ENCODE measurements at regions not wholly inside any gene's neighbourhood (a gene's known extent, or its start where the extent isn't known, plus 50 kb on each side); places are given as distances from the start of the nearest gene placed in this dataset.

DNA sequence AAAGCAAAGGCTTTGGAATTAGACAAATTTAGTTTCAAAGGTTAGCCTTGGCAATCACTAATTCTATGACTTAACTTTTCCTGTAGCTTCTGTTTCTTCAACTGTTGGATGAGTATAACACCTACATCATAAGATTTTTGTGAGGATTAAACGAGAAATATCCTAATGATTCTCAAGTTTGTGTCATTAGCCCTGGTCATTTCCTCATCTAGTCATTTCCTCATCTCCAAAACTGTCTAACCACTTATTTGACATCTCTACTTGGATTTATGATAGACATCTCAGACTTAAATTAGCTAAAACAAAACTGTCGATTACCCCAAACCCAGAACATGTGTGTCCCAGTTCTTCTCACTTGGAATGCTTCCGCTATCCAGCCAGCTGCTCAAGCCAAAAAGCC lies 80.2 kb upstream of the CHODL start:
- H3K4me3 ChIP-seq (ENCODE audit: low read depth, low read length) = no peak overlapping the region
- TF ChIP-seq, protein P1, sequence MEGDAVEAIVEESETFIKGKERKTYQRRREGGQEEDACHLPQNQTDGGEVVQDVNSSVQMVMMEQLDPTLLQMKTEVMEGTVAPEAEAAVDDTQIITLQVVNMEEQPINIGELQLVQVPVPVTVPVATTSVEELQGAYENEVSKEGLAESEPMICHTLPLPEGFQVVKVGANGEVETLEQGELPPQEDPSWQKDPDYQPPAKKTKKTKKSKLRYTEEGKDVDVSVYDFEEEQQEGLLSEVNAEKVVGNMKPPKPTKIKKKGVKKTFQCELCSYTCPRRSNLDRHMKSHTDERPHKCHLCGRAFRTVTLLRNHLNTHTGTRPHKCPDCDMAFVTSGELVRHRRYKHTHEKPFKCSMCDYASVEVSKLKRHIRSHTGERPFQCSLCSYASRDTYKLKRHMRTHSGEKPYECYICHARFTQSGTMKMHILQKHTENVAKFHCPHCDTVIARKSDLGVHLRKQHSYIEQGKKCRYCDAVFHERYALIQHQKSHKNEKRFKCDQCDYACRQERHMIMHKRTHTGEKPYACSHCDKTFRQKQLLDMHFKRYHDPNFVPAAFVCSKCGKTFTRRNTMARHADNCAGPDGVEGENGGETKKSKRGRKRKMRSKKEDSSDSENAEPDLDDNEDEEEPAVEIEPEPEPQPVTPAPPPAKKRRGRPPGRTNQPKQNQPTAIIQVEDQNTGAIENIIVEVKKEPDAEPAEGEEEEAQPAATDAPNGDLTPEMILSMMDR (IDR thresholded peaks at IDR 0.05; ENCODE audit: insufficient read depth, low read depth, low read length, missing control alignments) = no peak
- no peak for DNase-seq (ENCODE audit: low read depth)

DNA sequence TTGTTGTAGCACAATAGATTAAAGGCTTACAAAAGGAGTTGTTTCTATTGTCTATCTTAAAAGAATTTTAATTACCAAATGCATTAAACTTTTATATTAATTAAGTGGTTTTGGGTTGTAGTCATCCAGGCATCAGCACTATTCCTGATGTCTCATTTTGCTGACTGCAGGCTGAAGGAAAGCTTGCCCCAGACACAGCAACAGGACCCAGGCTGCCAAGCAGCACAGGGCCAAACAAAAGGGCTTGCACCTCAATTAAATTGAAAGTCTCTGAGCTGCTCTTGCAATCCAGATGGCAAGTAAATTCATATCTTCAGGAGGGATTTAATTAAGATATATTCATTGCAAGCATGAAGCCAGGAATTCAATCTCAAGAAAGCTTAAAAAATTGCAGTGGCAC lies 80.7 kb upstream of the CHODL start:
- TF ChIP-seq, protein P1 (IDR thresholded peaks at IDR 0.05; ENCODE audit: insufficient read depth, low read depth, low read length, missing control alignments) = no peak
- H3K4me3 ChIP-seq (ENCODE audit: low read depth, low read length) = no peak overlapping the region
- DNase-seq (ENCODE audit: low read depth) = no peak

DNA sequence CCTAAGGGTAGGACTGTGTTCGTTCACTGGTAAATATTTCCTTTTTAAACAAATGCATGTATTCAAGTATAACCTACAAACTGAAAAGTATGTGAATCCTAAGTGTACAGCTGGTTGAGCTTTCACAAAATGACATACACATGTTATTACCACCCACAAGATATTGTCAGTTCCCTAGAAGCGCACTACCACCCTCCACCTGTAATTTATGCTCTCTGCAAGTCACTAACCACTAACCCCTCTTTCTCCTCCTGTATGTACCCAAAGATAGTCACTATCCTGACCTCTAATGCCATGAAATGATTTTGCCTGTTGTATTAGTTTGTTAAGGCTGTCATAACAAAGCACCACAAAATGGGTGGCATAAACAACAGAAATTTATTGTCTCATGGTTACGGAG lies 82.8 kb upstream of the CHODL start:
- DNase-seq (ENCODE audit: low read depth) = no peak
- TF ChIP-seq, protein P1 (IDR thresholded peaks at IDR 0.05; ENCODE audit: insufficient read depth, low read depth, low read length, missing control alignments) = no peak
- no peak overlapping the region for H3K4me3 ChIP-seq (ENCODE audit: low read depth, low read length)

DNA sequence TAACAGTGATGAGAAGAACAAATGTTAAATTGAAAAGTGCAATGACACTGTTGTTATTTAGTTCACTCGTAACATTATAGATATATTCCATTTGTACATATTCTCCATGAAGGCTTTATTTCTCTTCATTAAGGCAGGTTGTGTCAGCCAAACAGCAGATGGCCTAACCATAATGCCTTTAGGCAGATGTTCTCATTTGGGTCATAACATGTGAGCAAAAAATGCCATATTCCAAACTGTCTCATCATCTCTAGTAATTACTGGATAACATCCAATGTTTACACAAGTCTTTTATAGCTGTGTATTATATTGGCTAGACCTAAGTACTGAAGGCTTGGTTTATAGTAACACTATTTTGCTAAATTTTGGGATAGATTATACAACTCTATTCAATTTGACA lies 87.2 kb upstream of the CHODL start:
- no peak for DNase-seq (ENCODE audit: low read depth)
- H3K4me3 ChIP-seq (ENCODE audit: low read depth, low read length) = no peak overlapping the region
- TF ChIP-seq, protein P1 (IDR thresholded peaks at IDR 0.05; ENCODE audit: insufficient read depth, low read depth, low read length, missing control alignments) = no peak

DNA sequence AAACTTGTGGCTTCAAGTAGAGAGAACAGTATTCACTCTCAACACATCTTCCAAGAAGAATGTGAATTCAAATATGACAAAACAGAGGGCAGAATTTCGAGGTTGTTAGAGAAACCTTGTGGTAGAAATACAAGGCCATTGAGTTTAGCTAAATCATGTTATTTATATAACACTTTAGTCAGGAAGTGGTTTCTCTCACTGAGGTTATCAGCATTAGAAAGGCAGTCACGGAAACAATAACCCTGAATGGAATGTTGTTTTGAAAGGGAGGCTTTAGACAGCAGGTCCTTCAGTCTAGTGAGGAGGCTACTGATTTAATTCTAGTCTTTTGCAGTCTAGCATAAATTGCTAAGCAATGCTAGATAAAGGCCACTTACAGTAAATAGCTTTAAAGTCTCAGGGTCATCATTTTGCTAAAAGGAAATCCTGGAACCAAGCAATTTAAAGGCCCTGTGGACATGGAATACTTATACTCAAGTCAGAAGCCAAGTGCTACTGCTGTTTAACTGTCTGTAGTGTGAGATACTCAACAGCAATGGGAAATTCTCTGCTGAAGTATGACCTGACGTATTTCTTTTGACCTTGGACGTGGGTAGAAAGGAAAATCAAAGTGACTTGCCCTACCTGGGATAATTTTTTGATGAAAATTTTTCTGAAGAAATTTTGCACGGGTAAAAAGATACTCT lies 89.0 kb upstream of the CHODL start:
- TF ChIP-seq, protein P1 (IDR thresholded peaks at IDR 0.05; ENCODE audit: insufficient read depth, low read depth, low read length, missing control alignments) = no peak
- no peak overlapping the region for H3K4me3 ChIP-seq (ENCODE audit: low read depth, low read length)
- peak; percentile 14 for DNase-seq (ENCODE audit: low read depth)

DNA sequence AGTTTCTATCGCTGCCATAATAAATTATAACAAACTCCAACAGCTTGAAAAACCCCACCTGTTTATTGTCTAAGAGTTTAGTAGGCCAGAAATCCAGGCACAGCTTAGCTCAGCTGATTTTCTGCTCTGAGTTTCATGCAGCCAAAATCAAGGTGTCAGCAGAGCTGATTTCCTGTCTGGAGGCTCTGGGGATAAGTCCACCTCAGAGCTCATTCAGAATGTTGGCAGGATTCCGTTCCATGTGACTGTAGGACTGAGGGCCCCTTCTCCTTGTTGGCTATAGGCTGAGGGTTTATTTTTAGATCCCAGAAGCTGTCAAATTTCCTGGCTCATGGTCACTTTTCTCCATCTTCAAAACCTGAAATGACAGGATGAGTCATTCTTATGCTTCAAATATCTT lies 91.6 kb upstream of the CHODL start:
- DNase-seq (ENCODE audit: low read depth) = no peak
- TF ChIP-seq, protein P1 (IDR thresholded peaks at IDR 0.05; ENCODE audit: insufficient read depth, low read depth, low read length, missing control alignments) = no peak
- H3K4me3 ChIP-seq (ENCODE audit: low read depth, low read length) = no peak overlapping the region

DNA sequence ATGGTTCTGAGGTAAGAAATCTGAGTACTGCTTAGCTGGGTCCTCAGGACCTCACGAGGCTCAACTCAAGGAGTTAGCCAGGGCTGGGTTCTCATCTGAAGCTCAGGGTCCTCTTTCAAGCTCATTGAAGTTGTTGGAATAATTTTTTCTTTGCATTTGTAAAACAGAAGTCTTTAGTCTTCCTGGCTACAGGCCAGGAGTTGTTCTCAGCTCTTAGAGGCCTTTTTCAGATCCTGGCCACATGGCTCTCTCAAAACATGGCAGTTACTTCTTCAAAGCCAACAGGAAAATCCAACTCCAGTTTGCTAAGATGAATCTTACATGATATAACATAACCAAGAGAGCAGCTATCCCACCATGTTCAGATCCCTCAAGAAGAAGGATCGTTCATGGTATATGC lies 92.3 kb upstream of the CHODL start:
- H3K4me3 ChIP-seq (ENCODE audit: low read depth, low read length) = no peak overlapping the region
- no peak for DNase-seq (ENCODE audit: low read depth)
- TF ChIP-seq, protein P1 (IDR thresholded peaks at IDR 0.05; ENCODE audit: insufficient read depth, low read depth, low read length, missing control alignments) = no peak

Measured in GM12865 (cell line).